Activated T-cell treated with anti-CD3 and anti-CD28 coated beads, Interleukin-2, amount 50 U/mL, for 4 hours (primary cell): ENCODE measurements at regions not wholly inside any gene's neighbourhood (a gene's known extent, or its start where the extent isn't known, plus 50 kb on each side); places are given as distances from the start of the nearest gene placed in this dataset.

Source experiments
- ATAC-seq, 2 donors: fragments of 200-7000 bp; cut with Tn5 transposase; one replicate each; pipeline ENCODE4 v1.10.0; 2021
- DNase-seq: peaks from one replicate; pipeline ENCODE4 v3.0.0-alpha.2; 2020
- H3K27me3 Mint-ChIP-seq: one replicate; pipeline ENCODE4 v1.8.0; 2021; ENCODE audit warnings: low read depth, mixed read lengths
- H3K36me3 Mint-ChIP-seq: one replicate; pipeline ENCODE4 v1.8.0; 2022; ENCODE audit warnings: mixed read lengths; ENCODE audit not compliant: insufficient read depth
- H3K4me1 Mint-ChIP-seq: one replicate; pipeline ENCODE4 v1.8.0; 2021; ENCODE audit warnings: low read depth, mixed read lengths
- H3K4me3 Mint-ChIP-seq: one replicate; pipeline ENCODE4 v1.8.0; 2021; ENCODE audit warnings: mild to moderate bottlenecking, moderate library complexity, mixed read lengths
- H3K9me3 Mint-ChIP-seq: one replicate; pipeline ENCODE4 v1.8.0; 2021; ENCODE audit warnings: mixed read lengths

DNA sequence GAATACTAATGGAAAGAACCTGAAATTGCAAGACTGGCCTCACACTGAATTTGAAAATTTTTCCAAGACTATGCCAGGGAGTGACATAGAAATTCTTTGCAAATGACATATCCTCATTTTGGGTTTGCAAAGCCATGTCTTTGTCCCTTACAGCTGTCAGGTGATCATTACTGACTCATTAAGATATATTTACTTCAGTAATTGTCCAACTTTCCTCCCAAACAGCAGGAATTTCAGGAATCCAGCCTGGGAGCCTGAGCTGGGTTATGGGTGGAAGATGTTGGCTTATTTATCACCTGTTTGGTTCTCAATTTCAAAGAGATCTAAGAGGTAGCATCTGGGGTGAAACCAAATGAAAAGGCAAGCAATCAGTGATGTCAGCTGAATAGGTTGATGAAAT is 111.6 kb upstream of the ACP3 start:
- no peak for ATAC-seq
- Mint-ChIP-seq H3K27me3 (peaks cover 3% of the 10 kb centered on the region), H3K36me3 (no peaks in the 10 kb centered on the region), H3K9me3 (no peaks in the 10 kb centered on the region), H3K4me3 (no peak overlapping the region), H3K4me1 (no peaks in the 10 kb centered on the region)
- DNase-seq = no peak

DNA sequence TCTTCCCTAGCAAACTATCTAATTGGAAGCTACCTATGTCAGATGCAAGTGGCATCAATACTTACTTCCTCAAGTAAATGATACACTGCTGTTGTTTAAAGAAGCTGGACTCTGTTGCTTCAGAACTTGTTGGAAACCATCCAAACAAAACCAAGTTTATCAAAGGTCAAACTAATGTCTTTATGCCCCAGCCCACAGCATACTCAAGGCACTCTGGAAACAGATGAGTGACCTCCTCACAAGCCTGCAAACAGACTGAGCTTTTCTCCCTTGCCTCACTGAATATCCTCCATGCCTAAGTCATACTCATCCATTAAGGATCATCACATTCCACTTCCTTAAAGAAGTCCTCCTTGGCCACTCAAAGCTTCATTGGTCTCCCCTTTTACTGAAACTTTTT is 107.4 kb upstream of the ACP3 start:
- DNase-seq (no peak), ATAC-seq (no peak)
- no peak overlapping the region for H3K4me3 Mint-ChIP-seq
- H3K27me3 Mint-ChIP-seq = peaks cover 19% of the 10 kb centered on the region
- H3K36me3 Mint-ChIP-seq = no peaks in the 10 kb centered on the region
- H3K9me3 Mint-ChIP-seq = no peaks in the 10 kb centered on the region
- no peaks in the 10 kb centered on the region for H3K4me1 Mint-ChIP-seq

DNA sequence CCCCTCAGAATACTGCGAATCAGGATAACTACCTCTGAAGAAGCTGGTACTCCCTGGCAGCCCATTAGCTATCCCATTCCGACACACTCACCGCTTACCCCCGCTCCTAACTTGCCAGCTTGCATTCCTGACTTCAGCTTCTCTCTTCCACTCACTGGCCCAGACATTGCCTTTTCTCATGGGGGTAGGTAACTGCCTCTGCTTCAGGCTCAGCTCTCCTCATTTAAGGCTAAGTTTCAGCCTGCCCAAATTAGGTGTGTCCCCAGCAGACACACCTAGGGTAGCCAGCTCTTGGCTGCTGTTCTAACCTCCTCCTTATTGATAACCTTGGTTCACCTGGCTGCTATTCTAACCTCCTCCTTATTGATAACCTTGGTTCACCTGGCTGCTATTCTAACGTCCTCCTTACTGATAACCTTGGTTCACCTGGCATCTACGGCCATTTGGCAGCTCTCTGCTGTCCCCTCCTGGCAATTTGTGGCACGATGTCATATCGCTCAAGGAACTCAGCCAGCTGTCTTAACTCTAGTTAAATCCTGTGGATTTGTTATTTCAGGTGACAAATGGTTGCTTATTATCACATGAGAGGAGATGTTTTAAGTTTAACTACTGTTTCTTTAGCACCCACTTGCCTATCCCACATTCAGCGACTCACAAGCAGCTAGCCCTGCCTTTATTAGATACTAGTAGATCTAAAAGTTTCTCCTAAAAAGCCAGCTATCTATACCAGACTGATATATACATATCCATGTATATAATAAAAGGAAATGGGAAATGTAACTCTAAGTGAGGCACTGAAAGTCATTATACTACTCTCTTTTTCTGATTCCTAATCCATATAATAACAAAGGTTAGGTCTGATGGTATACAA is 106.5 kb upstream of the ACP3 start:
- Mint-ChIP-seq H3K4me3 (no peak overlapping the region), H3K4me1 (no peaks in the 10 kb centered on the region), H3K9me3 (no peaks in the 10 kb centered on the region), H3K27me3 (peaks cover 19% of the 10 kb centered on the region), H3K36me3 (no peaks in the 10 kb centered on the region)
- DNase-seq (no peak), ATAC-seq (no peak)

DNA sequence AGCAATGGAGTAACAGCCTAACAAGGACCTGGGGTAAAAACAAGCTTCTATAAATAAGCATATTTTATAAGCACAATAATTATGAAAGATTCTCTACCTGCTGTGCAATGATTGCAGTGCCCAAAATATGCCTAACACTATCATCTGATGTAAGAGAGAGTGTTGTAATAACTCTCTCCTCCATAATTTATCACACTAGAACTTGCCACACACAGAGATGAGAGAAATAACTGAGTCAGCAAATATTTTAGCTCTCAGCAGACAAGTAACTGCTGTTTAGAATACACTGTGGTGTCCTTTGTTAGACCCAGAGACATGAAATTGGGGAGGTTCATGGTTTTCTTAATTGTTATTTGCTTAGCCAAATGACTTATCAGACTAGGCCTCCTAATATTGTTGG is 105.3 kb upstream of the ACP3 start:
- no peaks in the 10 kb centered on the region for H3K36me3 Mint-ChIP-seq
- H3K27me3 Mint-ChIP-seq = peaks cover 19% of the 10 kb centered on the region
- no peak overlapping the region for H3K4me3 Mint-ChIP-seq
- no peaks in the 10 kb centered on the region for H3K9me3 Mint-ChIP-seq
- DNase-seq (no peak), ATAC-seq (no peak)
- H3K4me1 Mint-ChIP-seq = no peaks in the 10 kb centered on the region

DNA sequence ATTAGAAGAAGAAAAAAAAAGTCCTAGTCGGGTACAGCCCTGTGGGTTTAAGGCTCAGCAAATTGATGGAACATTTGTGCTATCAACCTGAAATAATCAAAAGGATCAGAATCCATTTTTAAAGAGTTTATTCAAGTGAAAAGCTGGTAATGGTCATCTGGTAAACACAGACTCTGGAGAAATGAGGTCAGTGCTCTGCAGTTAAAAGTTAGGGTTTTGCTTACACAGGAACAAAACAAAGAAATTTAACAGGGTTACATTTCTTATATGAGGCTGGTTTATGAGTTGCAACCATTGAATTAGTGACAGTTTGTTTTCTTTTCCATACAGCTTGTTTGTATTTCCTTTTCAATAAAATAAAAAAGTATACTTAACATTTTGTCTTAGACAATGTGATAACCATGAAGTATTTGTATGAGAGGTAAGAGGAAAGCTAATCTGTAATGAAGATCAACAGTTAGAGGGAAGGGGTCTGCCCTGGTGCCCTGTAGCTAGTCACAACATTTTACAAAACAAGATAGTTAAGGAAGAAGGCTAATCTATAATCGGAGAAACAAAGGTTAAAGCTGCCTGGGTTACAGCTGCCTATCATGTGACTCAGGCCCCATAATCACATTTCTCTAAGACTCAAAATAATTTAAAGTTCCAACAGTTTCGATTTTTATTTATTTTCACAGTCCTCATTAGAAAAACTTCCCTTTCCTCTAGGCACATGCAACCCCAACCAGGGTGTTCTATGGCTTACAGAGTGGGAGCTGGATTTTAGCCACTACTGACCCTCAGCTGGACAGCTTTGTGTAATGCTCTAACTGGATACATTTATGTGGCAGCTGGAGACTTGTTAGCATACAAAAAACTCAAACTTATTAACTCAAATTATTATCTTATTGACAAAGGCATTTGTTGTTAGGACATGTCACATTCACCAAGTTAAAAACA is 98.1 kb upstream of the ACP3 start:
- DNase-seq = no peak
- H3K4me1 Mint-ChIP-seq = no peaks in the 10 kb centered on the region
- no peak for ATAC-seq
- peaks cover 3% of the 10 kb centered on the region for H3K27me3 Mint-ChIP-seq
- no peaks in the 10 kb centered on the region for H3K9me3 Mint-ChIP-seq
- H3K36me3 Mint-ChIP-seq = no peaks in the 10 kb centered on the region
- H3K4me3 Mint-ChIP-seq = no peak overlapping the region

DNA sequence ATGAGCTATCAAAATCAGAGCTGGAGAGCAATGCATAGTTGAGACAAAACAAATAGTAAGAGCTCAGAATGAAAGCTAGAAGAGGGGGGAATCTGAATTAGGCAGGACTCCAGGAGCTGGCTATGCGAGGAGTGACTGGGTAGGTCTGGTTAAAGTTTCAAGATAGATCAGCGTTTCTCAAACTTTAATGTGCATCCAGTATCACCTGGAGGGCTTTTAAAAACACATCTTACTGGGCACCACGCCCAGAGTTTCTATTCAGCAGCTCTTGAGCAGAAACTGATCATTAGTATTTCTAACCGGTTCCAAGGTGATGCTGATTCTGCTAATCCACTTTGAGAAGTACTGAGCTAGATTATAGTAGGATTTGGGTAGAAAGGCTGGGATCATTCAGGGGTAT is 96.2 kb upstream of the ACP3 start:
- Mint-ChIP-seq H3K4me3 (no peak overlapping the region), H3K9me3 (no peaks in the 10 kb centered on the region), H3K27me3 (peaks cover 3% of the 10 kb centered on the region), H3K36me3 (no peaks in the 10 kb centered on the region), H3K4me1 (no peaks in the 10 kb centered on the region)
- ATAC-seq = no peak
- DNase-seq = no peak

DNA sequence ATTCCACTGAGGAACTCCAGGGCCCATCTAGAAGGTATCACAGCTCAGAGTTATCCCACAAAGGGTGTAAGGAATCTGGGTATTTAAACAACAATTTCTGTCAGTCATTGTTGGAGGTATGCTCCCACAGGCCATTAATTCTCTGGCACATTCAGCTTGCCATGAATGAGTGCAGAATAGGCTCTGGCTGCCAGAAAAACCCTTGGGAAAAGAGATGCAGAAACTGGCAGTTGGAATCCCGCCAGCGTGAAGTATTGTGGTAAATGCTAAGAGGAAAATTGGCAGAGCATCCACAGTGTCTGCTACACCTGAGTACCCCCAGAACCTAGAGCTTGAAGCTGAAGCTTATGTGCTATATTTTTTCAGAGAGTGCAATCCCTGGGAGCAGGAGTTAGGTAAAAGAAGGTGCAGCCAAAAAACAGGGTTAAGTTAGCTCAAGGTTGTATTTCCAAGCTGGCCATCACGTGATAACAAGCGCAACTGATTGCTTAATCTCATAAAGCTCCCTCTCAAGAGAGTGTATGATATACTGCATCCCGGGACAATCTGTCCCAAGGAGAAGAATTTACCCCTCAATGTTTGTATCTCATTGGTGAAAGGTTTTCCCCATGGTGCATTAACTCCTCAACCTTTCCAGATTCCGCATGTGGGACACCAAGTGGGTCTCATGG is 94.2 kb upstream of the ACP3 start:
- ATAC-seq (no peak), DNase-seq (no peak)
- Mint-ChIP-seq H3K4me3 (no peak overlapping the region), H3K27me3 (peaks cover 3% of the 10 kb centered on the region), H3K4me1 (no peaks in the 10 kb centered on the region), H3K9me3 (no peaks in the 10 kb centered on the region), H3K36me3 (no peaks in the 10 kb centered on the region)

DNA sequence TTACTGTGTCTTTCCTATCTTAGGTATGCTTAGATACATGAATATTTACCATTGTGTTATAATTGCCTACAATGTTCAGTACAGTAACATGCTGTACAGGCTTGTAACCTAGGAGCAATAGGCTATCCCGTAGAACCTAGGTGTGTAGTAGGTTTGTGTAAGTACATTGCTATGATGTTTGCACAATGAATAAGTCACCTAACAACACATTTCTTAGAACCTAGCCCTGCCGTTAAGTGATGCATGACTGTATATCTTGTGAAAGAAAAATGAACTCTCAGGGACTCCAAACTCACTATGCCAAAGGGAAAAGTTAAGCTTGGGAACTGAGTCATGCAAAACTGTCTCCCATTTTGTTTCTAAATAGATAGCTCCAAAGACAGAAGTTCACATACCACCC is 91.5 kb upstream of the ACP3 start:
- ATAC-seq (no peak), DNase-seq (no peak)
- Mint-ChIP-seq H3K9me3 (no peaks in the 10 kb centered on the region), H3K4me1 (no peaks in the 10 kb centered on the region), H3K27me3 (peaks cover 3% of the 10 kb centered on the region), H3K4me3 (no peak overlapping the region), H3K36me3 (no peaks in the 10 kb centered on the region)

DNA sequence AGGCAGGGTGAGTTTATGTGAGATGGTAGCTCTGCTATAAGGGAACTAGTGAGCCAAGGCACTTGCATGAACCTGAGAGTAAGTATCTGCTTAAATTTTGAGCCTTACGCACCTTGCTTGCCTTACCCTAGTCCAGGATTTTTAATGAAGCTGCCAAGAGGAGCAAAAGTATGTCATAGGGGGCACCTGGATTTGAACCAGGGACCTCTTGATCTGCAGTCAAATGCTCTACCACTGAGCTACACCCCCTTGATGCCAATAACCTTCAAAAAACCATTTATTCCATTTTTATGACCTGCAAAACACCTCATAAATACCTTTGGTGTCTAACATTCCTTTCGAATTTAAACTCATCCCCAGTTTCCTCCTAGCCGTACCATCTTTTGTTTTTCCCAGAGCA is 88.3 kb upstream of the ACP3 start:
- Mint-ChIP-seq H3K27me3 (peaks cover 3% of the 10 kb centered on the region), H3K4me1 (no peaks in the 10 kb centered on the region), H3K4me3 (no peak overlapping the region), H3K36me3 (no peaks in the 10 kb centered on the region), H3K9me3 (no peaks in the 10 kb centered on the region)
- no peak for ATAC-seq
- DNase-seq = no peak

DNA sequence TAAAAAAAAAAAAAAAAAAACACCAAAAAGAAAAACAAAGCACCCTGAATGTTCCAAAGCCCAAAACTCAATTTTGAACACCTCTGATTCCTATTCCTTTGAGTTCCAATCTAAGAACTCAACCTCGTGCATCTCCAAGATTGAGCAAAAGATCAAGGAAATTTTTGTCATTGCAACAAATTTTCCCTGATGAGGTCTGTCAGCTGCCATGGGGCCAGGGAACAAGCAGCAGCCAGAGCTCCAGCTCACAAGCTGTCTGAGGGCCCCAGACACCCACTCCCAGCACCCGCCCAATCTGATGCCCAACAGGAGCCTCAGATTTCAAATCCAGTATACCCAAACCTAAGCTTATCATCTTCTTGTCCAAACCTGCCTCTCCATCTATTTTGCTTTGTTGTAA is 87.6 kb upstream of the ACP3 start:
- Mint-ChIP-seq H3K9me3 (no peaks in the 10 kb centered on the region), H3K27me3 (peaks cover 3% of the 10 kb centered on the region), H3K4me1 (no peaks in the 10 kb centered on the region), H3K36me3 (no peaks in the 10 kb centered on the region), H3K4me3 (no peak overlapping the region)
- ATAC-seq (no peak), DNase-seq (no peak)

DNA sequence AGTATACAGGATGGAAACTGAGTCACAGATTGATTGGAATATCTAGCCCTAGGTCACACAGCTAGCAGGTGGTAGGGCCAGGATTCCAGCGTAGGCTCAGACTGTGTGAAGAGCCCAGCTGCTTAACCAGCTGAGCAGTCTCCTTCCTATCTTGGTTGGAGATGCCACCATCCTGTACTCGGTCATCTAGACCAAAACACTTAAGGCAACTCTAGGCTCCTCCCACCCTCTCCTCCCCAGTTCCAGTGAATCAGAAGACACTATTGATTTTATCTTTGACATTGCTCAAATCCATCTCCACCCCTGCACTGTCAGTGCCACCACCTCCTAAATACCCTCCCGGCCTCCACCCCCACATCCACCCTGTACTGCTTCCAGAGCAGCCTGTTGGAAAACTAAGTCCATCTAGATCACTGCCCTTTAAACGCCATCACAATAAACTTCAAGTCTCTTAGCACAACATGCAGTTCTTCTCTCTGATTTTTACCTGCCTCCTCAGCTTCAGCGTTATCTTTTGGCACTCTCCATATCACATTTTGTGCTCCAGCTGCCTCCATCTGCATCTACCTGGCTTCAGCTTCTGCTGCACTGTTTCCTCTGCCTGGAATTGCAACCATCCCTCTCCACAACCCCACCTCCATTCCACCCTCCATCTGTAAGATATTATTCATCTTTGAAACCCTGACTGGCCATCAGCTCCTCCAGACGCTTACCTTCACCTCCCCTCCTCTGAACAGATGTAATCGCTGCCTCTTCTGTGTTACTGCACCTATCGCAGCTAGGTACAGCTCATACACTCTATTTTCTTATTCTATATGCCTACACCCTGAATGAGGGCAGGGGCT is 86.8 kb upstream of the ACP3 start:
- ATAC-seq (no peak), DNase-seq (no peak)
- Mint-ChIP-seq H3K4me3 (no peak overlapping the region), H3K9me3 (no peaks in the 10 kb centered on the region), H3K36me3 (no peaks in the 10 kb centered on the region), H3K27me3 (peaks cover 3% of the 10 kb centered on the region), H3K4me1 (no peaks in the 10 kb centered on the region)

DNA sequence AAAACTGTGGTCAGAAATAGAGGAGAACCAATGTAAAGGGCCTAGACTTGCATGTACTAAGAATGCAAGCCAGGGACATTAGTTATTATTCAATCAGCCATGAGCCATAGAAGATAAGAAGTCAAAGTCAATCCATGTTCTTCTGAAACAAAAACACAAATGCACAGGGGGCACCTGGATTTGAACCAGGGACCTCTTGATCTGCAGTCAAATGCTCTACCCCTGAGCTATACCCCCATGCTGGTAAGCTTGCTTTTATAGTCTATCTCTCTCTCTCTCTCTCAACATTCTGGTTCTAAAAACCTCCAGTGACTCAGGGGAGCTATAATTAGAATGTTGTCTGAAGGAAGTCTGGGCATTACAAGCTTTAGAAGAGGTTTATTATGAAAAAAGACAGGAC is 85.6 kb upstream of the ACP3 start:
- Mint-ChIP-seq H3K4me3 (no peak overlapping the region), H3K9me3 (no peaks in the 10 kb centered on the region), H3K4me1 (no peaks in the 10 kb centered on the region), H3K27me3 (peaks cover 3% of the 10 kb centered on the region), H3K36me3 (no peaks in the 10 kb centered on the region)
- DNase-seq = no peak
- no peak for ATAC-seq

DNA sequence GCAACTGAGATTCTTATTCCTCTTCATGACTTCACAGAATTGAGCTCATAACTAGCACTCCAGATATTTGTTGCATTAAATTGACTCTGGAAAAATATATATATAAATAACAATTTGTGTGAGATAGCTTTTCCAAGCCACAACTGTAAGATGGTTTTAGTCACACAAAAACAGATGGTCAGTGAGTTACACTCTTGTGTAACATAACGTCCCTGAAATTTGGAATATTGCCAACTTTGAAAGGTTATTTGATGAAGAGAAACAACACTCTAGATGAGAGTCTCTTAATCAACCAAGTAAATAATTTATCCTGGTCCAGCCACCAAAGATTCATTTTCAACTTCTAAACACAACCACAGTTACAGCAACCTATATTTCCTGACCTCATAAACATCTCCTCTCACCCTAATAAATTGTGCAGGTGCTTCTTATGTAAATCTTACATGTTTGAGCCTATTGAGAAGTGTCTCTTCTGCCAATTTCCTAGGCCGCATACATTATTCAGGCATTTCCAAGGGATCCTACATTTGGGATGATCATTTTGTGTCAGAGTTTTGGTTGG is 84.9 kb upstream of the ACP3 start:
- H3K4me1 Mint-ChIP-seq = no peaks in the 10 kb centered on the region
- H3K4me3 Mint-ChIP-seq = no peak overlapping the region
- H3K36me3 Mint-ChIP-seq = no peaks in the 10 kb centered on the region
- H3K27me3 Mint-ChIP-seq = peaks cover 3% of the 10 kb centered on the region
- ATAC-seq (no peak), DNase-seq (no peak)
- H3K9me3 Mint-ChIP-seq = no peaks in the 10 kb centered on the region
